ENCODE measurements at regions not wholly inside any gene's neighbourhood (a gene's known extent, or its start where the extent isn't known, plus 50 kb on each side); places are given as distances from the start of the nearest gene placed in this dataset.
"Not testable (repeated sequence)": the region's sequence is repeated elsewhere in the genome, so short reads cannot be mapped to it uniquely, and the experiment has no call there.

GRCh38 chr1:208728815-208729214 lies 484.6 kb upstream of the PLXNA2 start:
- Histone ChIP-seq H3K27me3 (replicated peaks; ENCODE audit: insufficient read depth) (no peaks in the 10 kb centered on the region), H3K9me3 (peaks cover under 1% of the 10 kb centered on the region), H3K36me3 (no peaks in the 10 kb centered on the region), H3K4me1 (ENCODE audit: control insufficient read depth in 1 of 2, low read depth in 2 of 2) (no peaks in the 10 kb centered on the region), H3K4me3 (no peak overlapping the region), H3K27ac (no peak overlapping the region)
- no peak for DNase-seq (ENCODE audit: low spot score)
- TF ChIP-seq CTCF (IDR thresholded peaks at IDR 0.05) = no peak
- no peak for ATAC-seq (ENCODE audit: insufficient number of reproducible peaks, low FRiP score, low read depth)

- no peak overlapping the region for H3K27ac ChIP-seq
- no peaks in the 10 kb centered on the region for H3K9me3 ChIP-seq
- H3K4me3 ChIP-seq = peak overlapping the region; percentile 60
- TF ChIP-seq CTCF (IDR thresholded peaks at IDR 0.05) = no peak
- H3K4me1 ChIP-seq (ENCODE audit: control insufficient read depth in 1 of 2, low read depth in 2 of 2) = no peaks in the 10 kb centered on the region
- DNase-seq (ENCODE audit: low spot score) (no peak), ATAC-seq (ENCODE audit: insufficient number of reproducible peaks, low FRiP score, low read depth) (no peak)
- H3K27me3 ChIP-seq (replicated peaks; ENCODE audit: insufficient read depth) = no peaks in the 10 kb centered on the region
- no peaks in the 10 kb centered on the region for H3K36me3 ChIP-seq
Observed at GRCh38 chr1:208731981-208732821, 488.0 kb upstream of the PLXNA2 start.

GRCh38 chr1:208737161-208737560 lies 493.0 kb upstream of the PLXNA2 start:
- ATAC-seq (ENCODE audit: insufficient number of reproducible peaks, low FRiP score, low read depth) (no peak), DNase-seq (ENCODE audit: low spot score) (no peak)
- H3K9me3 ChIP-seq = no peaks in the 10 kb centered on the region
- H3K4me1 ChIP-seq (ENCODE audit: control insufficient read depth in 1 of 2, low read depth in 2 of 2) = no peaks in the 10 kb centered on the region
- H3K27me3 ChIP-seq (replicated peaks; ENCODE audit: insufficient read depth) = no peaks in the 10 kb centered on the region
- no peak for TF ChIP-seq CTCF (IDR thresholded peaks at IDR 0.05)
- no peaks in the 10 kb centered on the region for H3K36me3 ChIP-seq
- H3K4me3 ChIP-seq = no peak overlapping the region
- H3K27ac ChIP-seq = no peak overlapping the region

- Histone ChIP-seq H3K9me3 (no peaks in the 10 kb centered on the region), H3K4me1 (ENCODE audit: control insufficient read depth in 1 of 2, low read depth in 2 of 2) (no peaks in the 10 kb centered on the region), H3K27ac (no peak overlapping the region), H3K27me3 (replicated peaks; ENCODE audit: insufficient read depth) (no peaks in the 10 kb centered on the region), H3K36me3 (no peaks in the 10 kb centered on the region), H3K4me3 (no peak overlapping the region)
- DNase-seq (ENCODE audit: low spot score) (no peak), ATAC-seq (ENCODE audit: insufficient number of reproducible peaks, low FRiP score, low read depth) (no peak)
- TF ChIP-seq CTCF (IDR thresholded peaks at IDR 0.05) = no peak
Observed at GRCh38 chr1:208737922-208738321, 493.7 kb upstream of the PLXNA2 start.

GRCh38 chr1:208739636-208740035 lies 495.5 kb upstream of the PLXNA2 start:
- not testable (repeated sequence) for H3K27me3 ChIP-seq (replicated peaks; ENCODE audit: insufficient read depth); H3K27ac ChIP-seq; H3K4me1 ChIP-seq (ENCODE audit: control insufficient read depth in 1 of 2, low read depth in 2 of 2); DNase-seq (ENCODE audit: low spot score); ATAC-seq (ENCODE audit: insufficient number of reproducible peaks, low FRiP score, low read depth); H3K4me3 ChIP-seq; H3K36me3 ChIP-seq; H3K9me3 ChIP-seq

GRCh38 chr1:208741296-208741695 lies 497.1 kb upstream of the PLXNA2 start:
- no peaks in the 10 kb centered on the region for H3K27me3 ChIP-seq (replicated peaks; ENCODE audit: insufficient read depth)
- TF ChIP-seq CTCF (IDR thresholded peaks at IDR 0.05) = no peak
- no peaks in the 10 kb centered on the region for H3K36me3 ChIP-seq
- H3K27ac ChIP-seq = no peak overlapping the region
- no peaks in the 10 kb centered on the region for H3K9me3 ChIP-seq
- no peaks in the 10 kb centered on the region for H3K4me1 ChIP-seq (ENCODE audit: control insufficient read depth in 1 of 2, low read depth in 2 of 2)
- H3K4me3 ChIP-seq = no peak overlapping the region
- ATAC-seq (ENCODE audit: insufficient number of reproducible peaks, low FRiP score, low read depth) (no peak), DNase-seq (ENCODE audit: low spot score) (no peak)

Measured in thoracic aorta (tissue), 2 donors.